Neural cell (in vitro differentiated cells): ENCODE measurements at regions not wholly inside any gene's neighbourhood (a gene's known extent, or its start where the extent isn't known, plus 50 kb on each side); places are given as distances from the start of the nearest gene placed in this dataset.
A peak's percentile ranks its signal among the peaks of the same experiment; 100 is the strongest.

Experiments
- H2AFZ ChIP-seq: fragments of 200-600, 300-800 bp; sonication (generic), shearing (Covaris generic); 2 replicates; pipeline ENCODE4 v1.6.0; 2014; ENCODE audit warnings: low read depth, mild to moderate bottlenecking, antibody characterized with exemption, low read length, moderate library complexity
- H3F3A ChIP-seq: fragments of 200-600 bp; shearing (Covaris generic); 2 replicates; pipeline ENCODE4 v1.6.1; 2016; ENCODE audit warnings: mild to moderate bottlenecking, moderate library complexity, mixed read lengths, antibody characterized with exemption, low read length; ENCODE audit not compliant: insufficient read depth, poor library complexity, severe bottlenecking
- H3K27ac ChIP-seq: fragments of 200-600, 300-800 bp; sonication (generic), shearing (Covaris generic); 2 replicates; pipeline ENCODE4 v1.5.1; 2014; ENCODE audit warnings: mild to moderate bottlenecking, low read length, moderate library complexity
- H3K27me3 ChIP-seq: fragments of 300-800, 200-600 bp; sonication (generic), shearing (Covaris generic); 2 replicates; pipeline ENCODE4 v1.6.0; 2014; ENCODE audit warnings: mild to moderate bottlenecking, low read depth, low read length, moderate library complexity; ENCODE audit not compliant: insufficient read depth
- H3K36me3 ChIP-seq: fragments of 300-800, 200-600 bp; sonication (generic), shearing (Covaris generic); 2 replicates; pipeline ENCODE4 v1.5.1; 2014; ENCODE audit warnings: mild to moderate bottlenecking, antibody characterized with exemption, low read length, moderate library complexity; ENCODE audit not compliant: insufficient read depth
- H3K4me2 ChIP-seq: fragments of 300-800, 200-600 bp; sonication (generic), shearing (Covaris generic); 2 replicates; pipeline ENCODE4 v1.6.0; 2014; ENCODE audit warnings: mild to moderate bottlenecking, low read length
- H3K4me3 ChIP-seq: fragments of 300-800, 200-600 bp; sonication (generic), shearing (Covaris generic); 2 replicates; pipeline ENCODE4 v1.5.1; 2014; ENCODE audit warnings: mild to moderate bottlenecking, low read length, moderate library complexity
- H3K79me2 ChIP-seq: fragments of 200-600 bp; shearing (Covaris generic); replicated peaks from 2 replicates; pipeline ENCODE4 v1.6.0; 2014; ENCODE audit warnings: mild to moderate bottlenecking, low read length, moderate library complexity; ENCODE audit not compliant: insufficient read depth
- H3K9ac ChIP-seq: fragments of 300-800, 200-600 bp; sonication (generic), shearing (Covaris generic); 2 replicates; pipeline ENCODE4 v1.6.1; 2016; ENCODE audit warnings: mild to moderate bottlenecking, low read length, mixed read lengths
- H3K9me2 ChIP-seq: fragments of 200-600 bp; shearing (Covaris generic); 2 replicates; pipeline ENCODE4 v1.6.1; 2016; ENCODE audit warnings: mild to moderate bottlenecking, low read length, mixed read lengths; ENCODE audit not compliant: insufficient read depth
- H3K9me3 ChIP-seq: fragments of 200-600, 300-800 bp; sonication (generic), shearing (Covaris generic); 2 replicates; pipeline ENCODE4 v1.6.1; 2016; ENCODE audit warnings: mild to moderate bottlenecking, mixed run types, low read length, moderate library complexity, mixed read lengths
- H4K20me1 ChIP-seq: fragments of 200-600 bp; shearing (Covaris generic); 2 replicates; pipeline ENCODE4 v1.6.1; 2016; ENCODE audit warnings: mild to moderate bottlenecking, mixed run types; ENCODE audit not compliant: insufficient read depth
- CTCF ChIP-seq: fragments of 450-650 bp; IDR thresholded peaks from 2 replicates; pipeline ENCODE4 v1.5.1; 2014; ENCODE audit warnings: antibody characterized with exemption, mild to moderate bottlenecking, moderate library complexity; ENCODE audit not compliant: poor library complexity, severe bottlenecking
- EP300 ChIP-seq: fragments of 450-650 bp; conservative IDR thresholded peaks from 2 replicates; pipeline ENCODE4 v1.6.1; 2014; ENCODE audit warnings: antibody characterized with exemption, mild to moderate bottlenecking, moderate library complexity; ENCODE audit not compliant: poor library complexity, severe bottlenecking
- EZH2 ChIP-seq: fragments of 200-600, 300-800 bp; shearing (Covaris generic), sonication (generic); IDR thresholded peaks from 2 replicates; pipeline ENCODE4 v1.6.1; 2014; ENCODE audit warnings: antibody characterized with exemption, low read length, borderline replicate concordance, mild to moderate bottlenecking; ENCODE audit not compliant: insufficient read depth, poor library complexity, severe bottlenecking
- MXI1 ChIP-seq: fragments of 450-650 bp; conservative IDR thresholded peaks from 2 replicates; pipeline ENCODE4 v1.6.1; 2014; ENCODE audit warnings: antibody characterized with exemption, mild to moderate bottlenecking; ENCODE audit not compliant: poor library complexity, severe bottlenecking
- POLR2AphosphoS5 ChIP-seq: IDR thresholded peaks from 2 replicates; pipeline ENCODE4 v1.6.1; 2012
- RAD21 ChIP-seq: fragments of 450-650 bp; conservative IDR thresholded peaks from 2 replicates; pipeline ENCODE4 v1.6.1; 2014; ENCODE audit warnings: antibody characterized with exemption, mild to moderate bottlenecking, moderate library complexity
- REST ChIP-seq: IDR thresholded peaks from 2 replicates; pipeline ENCODE4 v1.6.1; 2012; ENCODE audit warnings: borderline replicate concordance
- SMC3 ChIP-seq: fragments of 450-650 bp; conservative IDR thresholded peaks from 2 replicates; pipeline ENCODE4 v1.6.1; 2014; ENCODE audit warnings: antibody characterized with exemption, mild to moderate bottlenecking, moderate library complexity; ENCODE audit not compliant: poor library complexity
- TAF1 ChIP-seq: IDR thresholded peaks from 2 replicates; pipeline ENCODE4 v1.6.1; 2012; ENCODE audit warnings: low read depth

GRCh38 chr20:41692479-41693135 lies 74.4 kb upstream of the CHD6 start:
- Histone ChIP-seq H3K9me3 (no peaks in the 10 kb centered on the region), H4K20me1 (no peaks in the 10 kb centered on the region), H3K9me2 (no peaks in the 10 kb centered on the region), H3K27me3 (no peaks in the 10 kb centered on the region), H2AFZ (peak overlapping the region; percentile 92), H3F3A (no peaks in the 10 kb centered on the region), H3K9ac (peak overlapping the region; percentile 81), H3K4me2 (peak overlapping the region; percentile 63), H3K4me3 (peak overlapping the region; percentile 81), H3K27ac (peak overlapping the region; percentile 77), H3K79me2 (no peaks in the 10 kb centered on the region), H3K36me3 (no peaks in the 10 kb centered on the region)
- no peak for TF ChIP-seq REST
- no peak for TF ChIP-seq POLR2AphosphoS5
- TF ChIP-seq MXI1: no peak
- no peak for TF ChIP-seq SMC3
- no peak for TF ChIP-seq EP300
- TF ChIP-seq EZH2: no peak
- TF ChIP-seq TAF1: no peak
- no peak for TF ChIP-seq CTCF
- no peak for TF ChIP-seq RAD21

GRCh38 chr20:41691443-41691842 lies 73.3 kb upstream of the CHD6 start:
- H3K79me2 ChIP-seq: no peaks in the 10 kb centered on the region
- no peak overlapping the region for H2AFZ ChIP-seq
- H3K9ac ChIP-seq: no peak overlapping the region
- H3K4me2 ChIP-seq: no peak overlapping the region
- H3K9me3 ChIP-seq: no peaks in the 10 kb centered on the region
- no peaks in the 10 kb centered on the region for H3K36me3 ChIP-seq
- TF ChIP-seq EP300 (no peak), MXI1 (no peak), RAD21 (no peak), CTCF (no peak), REST (no peak), POLR2AphosphoS5 (no peak), TAF1 (no peak), SMC3 (no peak), EZH2 (no peak)
- no peaks in the 10 kb centered on the region for H3F3A ChIP-seq
- H3K9me2 ChIP-seq: no peaks in the 10 kb centered on the region
- no peaks in the 10 kb centered on the region for H4K20me1 ChIP-seq
- H3K27me3 ChIP-seq: no peaks in the 10 kb centered on the region
- H3K27ac ChIP-seq: no peak overlapping the region
- H3K4me3 ChIP-seq: no peak overlapping the region
